ENCODE measurements at regions not wholly inside any gene's neighbourhood (a gene's known extent, or its start where the extent isn't known, plus 50 kb on each side); places are given as distances from the start of the nearest gene placed in this dataset.
"Not testable (repeated sequence)": the region's sequence is repeated elsewhere in the genome, so short reads cannot be mapped to it uniquely, and the experiment has no call there.

DNA sequence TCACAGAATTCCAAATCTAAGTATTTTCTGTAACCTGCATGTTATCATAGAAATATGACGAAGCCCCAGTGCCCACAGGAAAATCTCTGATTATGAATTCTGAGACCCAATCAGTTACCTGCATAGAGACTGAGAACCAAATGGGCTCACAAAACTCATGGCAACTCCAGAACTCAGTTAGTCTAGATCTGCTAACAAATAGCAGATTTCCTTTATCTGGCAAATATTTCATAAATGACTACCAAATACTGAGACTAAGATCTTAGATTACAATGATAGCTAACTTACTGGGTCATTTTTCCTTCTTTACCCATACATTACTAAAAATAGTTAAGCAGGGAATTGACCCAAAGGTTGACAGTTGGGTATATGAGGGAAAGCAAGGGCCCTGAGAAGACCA, 228.1 kb upstream of the FAT3 start:
- no peak overlapping the region for H3K9ac ChIP-seq (ENCODE audit: low read length in 2 of 2)
- no peak overlapping the region for H3K27ac ChIP-seq (ENCODE audit: low read length)
- H3K9me3 ChIP-seq (ENCODE audit: control insufficient read depth in 2 of 2, low read length in 2 of 2): no peaks in the 10 kb centered on the region
- H3K36me3 ChIP-seq (ENCODE audit: control insufficient read depth in 2 of 2, insufficient read depth in 2 of 2, low read length in 2 of 2): no peaks in the 10 kb centered on the region
- H3K27me3 ChIP-seq (ENCODE audit: control insufficient read depth in 1 of 2, insufficient read depth in 2 of 2, low read length in 2 of 2): no peaks in the 10 kb centered on the region
- H3K4me1 ChIP-seq (ENCODE audit: control insufficient read depth, insufficient read depth, low read length): no peaks in the 10 kb centered on the region
- no peak overlapping the region for H3K4me3 ChIP-seq (ENCODE audit: low read length in 2 of 2)

GRCh38 chr11:91988443-91988842, 236.2 kb upstream of the FAT3 start:
- not testable (repeated sequence) for H3K36me3 ChIP-seq (ENCODE audit: control insufficient read depth in 2 of 2, insufficient read depth in 2 of 2, low read length in 2 of 2); H3K9me3 ChIP-seq (ENCODE audit: control insufficient read depth in 2 of 2, low read length in 2 of 2); H3K27me3 ChIP-seq (ENCODE audit: control insufficient read depth in 1 of 2, insufficient read depth in 2 of 2, low read length in 2 of 2); H3K27ac ChIP-seq (ENCODE audit: low read length); H3K9ac ChIP-seq (ENCODE audit: low read length in 2 of 2); H3K4me1 ChIP-seq (ENCODE audit: control insufficient read depth, insufficient read depth, low read length); H3K4me3 ChIP-seq (ENCODE audit: low read length in 2 of 2)

DNA sequence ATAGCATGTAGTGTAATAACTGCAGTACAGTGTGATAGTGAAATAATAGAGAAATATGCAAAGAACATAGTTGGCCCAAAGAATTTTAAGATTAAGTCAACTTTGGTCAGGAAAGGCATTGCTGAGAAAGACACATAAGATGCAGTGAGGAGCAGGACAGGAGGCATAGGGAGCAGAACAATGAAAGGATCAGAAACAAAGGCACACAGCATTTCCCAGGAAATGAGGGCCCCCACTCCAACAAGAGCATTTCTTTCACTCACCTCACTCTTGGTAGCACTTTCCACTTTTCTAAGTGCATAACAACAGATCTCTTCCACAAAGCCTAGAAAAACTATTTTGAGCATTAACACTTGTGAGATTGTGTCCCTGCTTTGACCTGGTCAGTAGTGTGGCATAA, 238.4 kb upstream of the FAT3 start:
- no peaks in the 10 kb centered on the region for H3K36me3 ChIP-seq (ENCODE audit: control insufficient read depth in 2 of 2, insufficient read depth in 2 of 2, low read length in 2 of 2)

GRCh38 chr11:91984033-91984584, 240.5 kb upstream of the FAT3 start:
- Histone ChIP-seq H3K36me3 (ENCODE audit: control insufficient read depth in 2 of 2, insufficient read depth in 2 of 2, low read length in 2 of 2) (no peaks in the 10 kb centered on the region), H3K4me1 (ENCODE audit: control insufficient read depth, insufficient read depth, low read length) (peaks cover 7% of the 10 kb centered on the region), H3K9me3 (ENCODE audit: control insufficient read depth in 2 of 2, low read length in 2 of 2) (peaks cover 0 to 5% of the 10 kb centered on the region in 2 donors), H3K27me3 (ENCODE audit: control insufficient read depth in 1 of 2, insufficient read depth in 2 of 2, low read length in 2 of 2) (no peaks in the 10 kb centered on the region), H3K4me3 (ENCODE audit: low read length in 2 of 2) (no peak overlapping the region), H3K9ac (ENCODE audit: low read length in 2 of 2) (no peak overlapping the region), H3K27ac (ENCODE audit: low read length) (no peak overlapping the region)

More for the DNA sequence above, 238.4 kb upstream of the FAT3 start:
- Histone ChIP-seq H3K4me3 (ENCODE audit: low read length in 2 of 2) (no peak overlapping the region), H3K4me1 (ENCODE audit: control insufficient read depth, insufficient read depth, low read length) (peaks cover 7% of the 10 kb centered on the region), H3K9ac (ENCODE audit: low read length in 2 of 2) (no peak overlapping the region), H3K27me3 (ENCODE audit: control insufficient read depth in 1 of 2, insufficient read depth in 2 of 2, low read length in 2 of 2) (no peaks in the 10 kb centered on the region), H3K9me3 (ENCODE audit: control insufficient read depth in 2 of 2, low read length in 2 of 2) (no peaks in the 10 kb centered on the region), H3K27ac (ENCODE audit: low read length) (no peak overlapping the region)

GRCh38 chr11:91981995-91982394, 242.6 kb upstream of the FAT3 start:
- H3K27ac ChIP-seq (ENCODE audit: low read length): no peak overlapping the region
- H3K9me3 ChIP-seq (ENCODE audit: control insufficient read depth in 2 of 2, low read length in 2 of 2): peaks cover 0 to 5% of the 10 kb centered on the region in 2 donors
- no peaks in the 10 kb centered on the region for H3K27me3 ChIP-seq (ENCODE audit: control insufficient read depth in 1 of 2, insufficient read depth in 2 of 2, low read length in 2 of 2)
- H3K9ac ChIP-seq (ENCODE audit: low read length in 2 of 2): no peak overlapping the region
- no peak overlapping the region for H3K4me3 ChIP-seq (ENCODE audit: low read length in 2 of 2)
- peaks cover 7% of the 10 kb centered on the region for H3K4me1 ChIP-seq (ENCODE audit: control insufficient read depth, insufficient read depth, low read length)
- no peaks in the 10 kb centered on the region for H3K36me3 ChIP-seq (ENCODE audit: control insufficient read depth in 2 of 2, insufficient read depth in 2 of 2, low read length in 2 of 2)

GRCh38 chr11:91979775-91980174, 244.8 kb upstream of the FAT3 start:
- no peaks in the 10 kb centered on the region for H3K27me3 ChIP-seq (ENCODE audit: control insufficient read depth in 1 of 2, insufficient read depth in 2 of 2, low read length in 2 of 2)
- no peak overlapping the region for H3K9ac ChIP-seq (ENCODE audit: low read length in 2 of 2)
- H3K4me3 ChIP-seq (ENCODE audit: low read length in 2 of 2): no peak overlapping the region
- H3K4me1 ChIP-seq (ENCODE audit: control insufficient read depth, insufficient read depth, low read length): peaks cover 7% of the 10 kb centered on the region
- H3K9me3 ChIP-seq (ENCODE audit: control insufficient read depth in 2 of 2, low read length in 2 of 2): peaks cover 0 to 5% of the 10 kb centered on the region in 2 donors
- H3K27ac ChIP-seq (ENCODE audit: low read length): no peak overlapping the region
- H3K36me3 ChIP-seq (ENCODE audit: control insufficient read depth in 2 of 2, insufficient read depth in 2 of 2, low read length in 2 of 2): no peaks in the 10 kb centered on the region

GRCh38 chr11:91978747-91979146, 245.9 kb upstream of the FAT3 start:
- H3K27me3 ChIP-seq (ENCODE audit: control insufficient read depth in 1 of 2, insufficient read depth in 2 of 2, low read length in 2 of 2): no peaks in the 10 kb centered on the region
- H3K9ac ChIP-seq (ENCODE audit: low read length in 2 of 2): no peak overlapping the region
- H3K9me3 ChIP-seq (ENCODE audit: control insufficient read depth in 2 of 2, low read length in 2 of 2): peaks cover 0 to 5% of the 10 kb centered on the region in 2 donors
- H3K4me3 ChIP-seq (ENCODE audit: low read length in 2 of 2): no peak overlapping the region
- H3K36me3 ChIP-seq (ENCODE audit: control insufficient read depth in 2 of 2, insufficient read depth in 2 of 2, low read length in 2 of 2): no peaks in the 10 kb centered on the region
- no peak overlapping the region for H3K27ac ChIP-seq (ENCODE audit: low read length)
- peaks cover 7% of the 10 kb centered on the region for H3K4me1 ChIP-seq (ENCODE audit: control insufficient read depth, insufficient read depth, low read length)

DNA sequence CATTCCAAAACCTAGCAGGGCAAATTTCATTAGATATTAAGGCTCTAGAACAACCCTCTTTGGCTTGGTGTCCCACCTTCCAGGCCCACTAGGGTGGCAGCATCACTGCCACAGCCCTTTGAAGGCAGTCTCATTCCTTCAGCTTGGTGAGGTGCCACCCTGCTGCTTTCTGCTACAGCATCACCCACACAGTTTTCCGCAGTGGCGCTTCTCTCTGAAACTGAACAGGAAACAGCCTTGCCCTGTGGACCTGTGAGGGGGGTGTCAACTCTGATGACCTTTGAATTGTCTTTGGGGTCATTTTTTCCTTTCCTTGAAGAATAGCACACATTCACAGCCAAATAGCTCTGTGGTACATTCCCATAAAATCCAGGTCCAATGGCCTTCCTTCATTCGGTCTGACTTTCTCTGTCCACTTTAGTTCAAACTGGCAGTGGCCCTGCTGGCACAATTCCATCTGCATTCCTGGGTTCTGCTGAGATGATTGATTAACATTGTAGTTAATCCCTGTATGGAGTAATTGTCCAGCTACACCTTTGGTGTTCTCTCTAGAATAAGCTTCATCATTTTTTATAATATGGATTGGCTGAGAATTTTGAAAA, 251.9 kb upstream of the FAT3 start:
- H3K9ac ChIP-seq (ENCODE audit: low read length in 2 of 2): no peak overlapping the region

DNA sequence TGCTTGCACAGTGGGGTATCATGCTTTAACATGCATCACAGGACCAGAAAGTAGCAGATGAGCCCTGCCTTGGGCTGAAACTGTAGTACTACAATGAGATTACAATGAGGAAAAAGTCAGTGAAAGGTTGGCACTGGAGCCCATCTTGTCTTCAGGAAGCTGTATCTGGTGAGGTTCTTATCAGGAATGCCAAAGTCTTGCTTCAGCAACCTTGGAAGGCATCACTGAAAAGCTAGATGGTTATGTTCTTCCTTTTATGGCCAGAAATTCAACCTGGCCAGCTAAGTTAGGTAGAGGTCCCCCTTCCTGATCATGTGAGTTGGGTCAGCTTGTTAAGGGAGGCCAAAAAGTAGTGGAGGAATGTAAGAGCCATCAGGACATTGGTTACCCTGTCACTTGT, 254.0 kb upstream of the FAT3 start:
- H3K4me1 ChIP-seq (ENCODE audit: control insufficient read depth, insufficient read depth, low read length): no peaks in the 10 kb centered on the region
- H3K9ac ChIP-seq (ENCODE audit: low read length in 2 of 2): no peak overlapping the region
- H3K36me3 ChIP-seq (ENCODE audit: control insufficient read depth in 2 of 2, insufficient read depth in 2 of 2, low read length in 2 of 2): no peaks in the 10 kb centered on the region
- H3K9me3 ChIP-seq (ENCODE audit: control insufficient read depth in 2 of 2, low read length in 2 of 2): no peaks in the 10 kb centered on the region
- no peak overlapping the region for H3K4me3 ChIP-seq (ENCODE audit: low read length in 2 of 2)
- H3K27me3 ChIP-seq (ENCODE audit: control insufficient read depth in 1 of 2, insufficient read depth in 2 of 2, low read length in 2 of 2): no peaks in the 10 kb centered on the region
- H3K27ac ChIP-seq (ENCODE audit: low read length): no peak overlapping the region

More for the DNA sequence above, 251.9 kb upstream of the FAT3 start:
- Histone ChIP-seq H3K27ac (ENCODE audit: low read length) (no peak overlapping the region), H3K4me3 (ENCODE audit: low read length in 2 of 2) (no peak overlapping the region), H3K27me3 (ENCODE audit: control insufficient read depth in 1 of 2, insufficient read depth in 2 of 2, low read length in 2 of 2) (no peaks in the 10 kb centered on the region), H3K36me3 (ENCODE audit: control insufficient read depth in 2 of 2, insufficient read depth in 2 of 2, low read length in 2 of 2) (no peaks in the 10 kb centered on the region), H3K9me3 (ENCODE audit: control insufficient read depth in 2 of 2, low read length in 2 of 2) (no peaks in the 10 kb centered on the region), H3K4me1 (ENCODE audit: control insufficient read depth, insufficient read depth, low read length) (no peaks in the 10 kb centered on the region)

DNA sequence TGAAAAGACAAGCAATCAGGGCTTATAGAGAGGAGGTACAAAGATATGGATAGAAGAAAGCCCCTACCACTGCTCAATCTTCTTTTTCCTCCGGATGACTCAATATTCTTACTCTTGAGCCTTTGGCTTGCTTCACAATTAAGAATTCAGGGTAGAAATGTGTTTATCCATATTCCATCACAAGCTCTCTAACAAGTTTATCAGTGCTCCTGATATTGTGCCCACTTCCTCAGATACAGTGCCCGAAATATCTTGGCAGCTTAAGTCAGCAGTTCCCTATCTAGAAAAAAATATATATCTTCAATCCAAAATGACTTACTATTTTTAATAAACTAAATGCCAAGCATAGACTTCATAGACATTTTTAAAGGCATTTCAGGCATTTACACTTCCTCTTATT, 255.1 kb upstream of the FAT3 start:
- H3K27me3 ChIP-seq (ENCODE audit: control insufficient read depth in 1 of 2, insufficient read depth in 2 of 2, low read length in 2 of 2): no peaks in the 10 kb centered on the region
- H3K4me1 ChIP-seq (ENCODE audit: control insufficient read depth, insufficient read depth, low read length): no peaks in the 10 kb centered on the region
- H3K36me3 ChIP-seq (ENCODE audit: control insufficient read depth in 2 of 2, insufficient read depth in 2 of 2, low read length in 2 of 2): no peaks in the 10 kb centered on the region
- no peak overlapping the region for H3K4me3 ChIP-seq (ENCODE audit: low read length in 2 of 2)
- H3K27ac ChIP-seq (ENCODE audit: low read length): no peak overlapping the region
- no peaks in the 10 kb centered on the region for H3K9me3 ChIP-seq (ENCODE audit: control insufficient read depth in 2 of 2, low read length in 2 of 2)
- no peak overlapping the region for H3K9ac ChIP-seq (ENCODE audit: low read length in 2 of 2)

- no peak overlapping the region for H3K4me3 ChIP-seq (ENCODE audit: low read length in 2 of 2)
- H3K27me3 ChIP-seq (ENCODE audit: control insufficient read depth in 1 of 2, insufficient read depth in 2 of 2, low read length in 2 of 2): no peaks in the 10 kb centered on the region
- H3K9me3 ChIP-seq (ENCODE audit: control insufficient read depth in 2 of 2, low read length in 2 of 2): no peaks in the 10 kb centered on the region
- no peak overlapping the region for H3K9ac ChIP-seq (ENCODE audit: low read length in 2 of 2)
- no peaks in the 10 kb centered on the region for H3K4me1 ChIP-seq (ENCODE audit: control insufficient read depth, insufficient read depth, low read length)
- H3K27ac ChIP-seq (ENCODE audit: low read length): no peak overlapping the region
- no peaks in the 10 kb centered on the region for H3K36me3 ChIP-seq (ENCODE audit: control insufficient read depth in 2 of 2, insufficient read depth in 2 of 2, low read length in 2 of 2)
These were observed 256.9 kb upstream of the FAT3 start for GRCh38 chr11:91967691-91968045.

Measured in stomach smooth muscle (tissue), 2 donors.